ENCODE measurements at regions not wholly inside any gene's neighbourhood (a gene's known extent, or its start where the extent isn't known, plus 50 kb on each side); places are given as distances from the start of the nearest gene placed in this dataset.

GRCh38 chr1:168381850-168382249, 101.2 kb downstream of the TBX19 start:
- DNase-seq = no peak

GRCh38 chr1:168380945-168381344, 100.3 kb downstream of the TBX19 start:
- DNase-seq = no peak

GRCh38 chr1:168379104-168379860, 98.6 kb downstream of the TBX19 start:
- DNase-seq = no peak

- DNase-seq = no peak
These were observed 95.1 kb downstream of the TBX19 start for GRCh38 chr1:168375566-168376300.

- DNase-seq = no peak
These were observed 93.9 kb downstream of the TBX19 start for GRCh38 chr1:168374566-168374965.

GRCh38 chr1:168373869-168374268, 93.2 kb downstream of the TBX19 start:
- no peak for DNase-seq

- DNase-seq = no peak
These were observed 92.2 kb downstream of the TBX19 start for GRCh38 chr1:168372861-168373371.

GRCh38 chr1:168372307-168372706, 91.6 kb downstream of the TBX19 start:
- no peak for DNase-seq

- DNase-seq = no peak
These were observed 90.8 kb downstream of the TBX19 start for GRCh38 chr1:168371477-168371876.

- no peak for DNase-seq
These were observed 89.9 kb downstream of the TBX19 start for GRCh38 chr1:168370586-168370985.

- DNase-seq = no peak
These were observed 89.0 kb downstream of the TBX19 start for GRCh38 chr1:168369655-168370054.

GRCh38 chr1:168368131-168368530, 87.5 kb downstream of the TBX19 start:
- no peak for DNase-seq

- peak; percentile 11 for DNase-seq
These were observed 85.2 kb downstream of the TBX19 start for GRCh38 chr1:168365719-168366479.
